Stimulated activated CD8-positive, alpha-beta memory T cell treated with anti-CD3 and anti-CD28 coated beads, Interleukin-15, amount 100 ng/mL, for 4 hours (primary cell): ENCODE measurements at regions not wholly inside any gene's neighbourhood (a gene's known extent, or its start where the extent isn't known, plus 50 kb on each side); places are given as distances from the start of the nearest gene placed in this dataset.
"Not testable (repeated sequence)": the region's sequence is repeated elsewhere in the genome, so short reads cannot be mapped to it uniquely, and the experiment has no call there.

Experiments
- DNase-seq, 2 donors: peaks; one replicate each; pipeline ENCODE4 v3.0.0-alpha.2; 2020; ENCODE audit warnings: low read depth in 2 of 2

DNA sequence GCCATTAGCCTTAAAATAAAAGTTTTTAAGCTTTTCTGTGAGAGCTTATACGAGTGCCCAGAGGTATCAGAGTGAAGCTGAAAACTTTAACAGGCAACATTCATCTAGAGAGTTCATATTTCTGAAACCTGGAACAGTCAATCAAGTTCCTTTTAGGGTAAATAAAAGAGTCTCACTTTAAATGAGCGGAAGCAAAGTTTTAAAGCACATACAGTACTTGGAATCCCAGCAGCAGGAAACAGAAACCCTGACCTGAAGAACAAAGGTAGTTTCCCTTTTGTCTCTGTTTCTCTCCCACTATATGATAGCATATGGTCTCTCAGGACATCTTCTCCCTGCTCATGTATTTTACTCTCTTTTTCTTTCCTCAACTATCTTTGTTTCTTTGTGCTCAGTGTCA lies 153.0 kb downstream of the ASB9 start:
- no peak for DNase-seq

DNA sequence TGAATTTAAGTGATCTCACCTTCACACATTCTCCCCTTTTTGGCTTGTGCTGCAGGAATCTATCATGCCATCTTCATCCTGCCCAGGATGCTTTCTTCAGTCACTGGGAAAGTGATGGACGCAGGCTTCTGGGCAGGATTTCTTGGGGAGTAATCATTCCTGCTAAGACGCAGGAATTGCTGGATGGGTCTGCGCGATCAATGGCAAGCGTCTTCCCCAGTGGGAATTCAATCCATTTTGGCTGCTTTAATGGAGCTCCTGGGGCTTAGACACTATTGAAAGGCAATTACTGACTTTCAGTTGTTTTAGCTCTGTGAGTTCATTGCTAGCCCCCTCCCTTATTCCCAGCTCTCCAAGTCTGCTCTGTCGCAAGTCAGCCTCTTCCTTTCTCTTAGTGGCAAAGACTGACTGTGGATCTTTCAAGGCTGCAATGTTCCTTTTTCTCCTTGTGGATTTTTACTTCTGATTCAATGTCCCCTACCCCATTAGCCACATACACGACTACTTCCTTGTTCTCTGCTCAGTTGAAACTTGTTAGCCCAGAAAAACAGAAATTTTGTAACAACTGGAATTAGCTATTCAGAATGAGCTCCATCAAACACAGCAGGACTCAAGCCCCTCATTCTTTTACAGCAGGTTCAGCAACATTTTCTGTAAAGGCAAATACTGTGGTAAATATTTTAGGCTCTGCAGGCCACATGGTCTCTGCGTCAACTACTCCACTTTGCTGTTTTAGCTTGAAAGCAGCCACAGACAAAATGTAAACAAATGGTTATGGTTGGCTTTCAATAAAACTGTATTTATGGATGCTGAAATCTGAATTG lies 154.9 kb downstream of the ASB9 start:
- no peak for DNase-seq

- no peak for DNase-seq
These were observed 162.4 kb downstream of the ASB9 start for GRCh38 chrX:15107367-15107988.

DNA sequence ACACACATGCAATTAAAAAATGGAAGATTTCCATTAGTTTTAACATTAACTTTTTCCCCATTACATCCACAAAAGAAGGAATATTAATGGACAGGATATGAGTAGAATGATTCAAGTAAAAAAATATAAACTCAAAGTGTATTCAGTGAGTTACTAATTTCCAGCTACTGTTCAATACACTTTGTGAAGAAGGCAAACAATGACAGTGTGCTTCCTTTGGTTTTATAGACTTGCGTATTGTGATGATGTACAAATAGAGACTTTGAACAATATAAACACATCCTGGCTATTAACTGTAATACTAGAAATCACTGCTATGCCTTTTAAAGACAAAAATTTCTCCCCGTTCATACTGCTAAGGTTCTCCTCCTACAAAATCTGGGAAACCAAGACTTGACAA lies 171.4 kb downstream of the ASB9 start:
- no peak for DNase-seq

GRCh38 chrX:15087747-15088146 lies 182.1 kb downstream of the ASB9 start:
- DNase-seq, result no peak

- DNase-seq, result no peak
These were observed 196.6 kb downstream of the ASB9 start for GRCh38 chrX:15073313-15073712.

DNA sequence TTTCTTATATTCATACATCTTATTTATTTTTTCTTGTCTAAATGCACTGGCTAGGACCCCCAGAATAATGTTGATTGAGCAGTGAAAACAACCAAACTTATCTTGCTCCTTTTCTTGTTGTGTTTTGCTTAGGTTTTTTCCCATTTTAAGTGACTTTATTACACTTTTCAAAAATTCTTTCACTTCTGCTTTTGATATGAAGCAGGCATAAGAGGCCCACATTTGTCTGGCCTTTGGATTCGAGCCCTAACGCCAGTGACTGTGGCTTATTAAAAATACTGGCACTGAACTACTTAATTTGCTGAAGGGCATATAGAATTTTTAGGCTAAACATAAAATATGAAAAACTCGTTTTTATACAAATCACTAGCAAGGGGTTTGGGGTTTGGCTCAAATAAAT lies 197.0 kb downstream of the ASB9 start:
- no peak for DNase-seq

- DNase-seq, result no peak
These were observed 197.6 kb downstream of the ASB9 start for GRCh38 chrX:15072259-15072658.

GRCh38 chrX:15059474-15059873 lies 186.3 kb downstream of the MOSPD2 start:
- no peak for DNase-seq

DNA sequence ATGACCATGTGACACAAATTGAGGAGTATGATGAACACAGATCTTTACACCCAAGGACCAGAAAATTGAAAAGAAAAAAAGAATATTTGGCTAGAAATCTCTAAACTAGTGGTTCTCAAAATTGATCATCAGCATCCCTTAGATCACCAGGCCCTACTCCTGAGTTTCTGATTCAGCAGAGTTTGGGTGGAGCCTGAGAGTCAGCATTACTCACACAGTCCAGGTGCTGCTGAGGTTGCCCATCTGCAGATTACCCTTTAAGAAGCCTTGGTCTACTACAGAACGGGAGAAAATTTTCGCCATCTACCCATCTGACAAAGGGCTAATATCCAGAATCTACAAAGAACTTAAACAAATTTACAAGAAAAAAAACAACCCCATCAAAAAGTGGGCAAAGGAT lies 182.8 kb downstream of the MOSPD2 start:
- DNase-seq, result no peak

DNA sequence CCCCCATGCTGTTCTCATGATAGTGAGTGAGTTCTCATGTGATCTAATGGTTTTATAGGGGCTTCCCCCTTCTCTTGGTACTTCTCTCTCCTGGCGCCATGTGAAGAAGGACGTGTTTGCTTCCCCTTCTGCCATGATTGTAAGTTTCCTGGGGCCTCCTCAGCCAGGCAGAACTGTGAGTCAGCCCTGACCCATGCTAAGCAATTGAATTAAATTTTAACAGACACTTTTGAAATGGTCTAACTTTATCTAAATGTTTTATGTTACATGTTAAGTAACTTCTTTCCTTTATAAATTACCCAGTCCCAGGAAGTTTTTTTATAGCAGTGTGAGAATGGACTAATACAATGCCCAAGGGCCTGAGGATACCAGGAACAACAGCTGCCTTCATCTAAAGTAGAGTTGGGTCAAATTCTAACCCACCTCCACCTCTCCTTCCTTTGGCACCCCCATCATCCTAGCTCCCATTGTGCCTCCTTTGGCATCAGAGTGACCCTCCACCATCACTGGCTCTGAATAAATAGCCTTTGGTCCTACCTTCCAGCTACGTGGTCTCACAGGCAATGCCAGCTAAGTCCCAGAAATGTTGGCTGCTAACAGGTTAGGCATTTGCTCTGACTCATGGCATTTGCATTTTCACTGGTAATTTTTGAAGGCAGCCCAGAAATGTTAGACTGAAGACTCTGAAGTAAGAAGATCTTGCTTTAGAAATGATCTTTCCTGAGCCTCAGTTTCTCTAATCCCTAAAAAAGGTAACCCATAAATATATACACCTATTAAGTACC lies 182.1 kb downstream of the MOSPD2 start:
- DNase-seq, result no peak

GRCh38 chrX:15050395-15050794 lies 177.2 kb downstream of the MOSPD2 start:
- DNase-seq, result no peak

DNA sequence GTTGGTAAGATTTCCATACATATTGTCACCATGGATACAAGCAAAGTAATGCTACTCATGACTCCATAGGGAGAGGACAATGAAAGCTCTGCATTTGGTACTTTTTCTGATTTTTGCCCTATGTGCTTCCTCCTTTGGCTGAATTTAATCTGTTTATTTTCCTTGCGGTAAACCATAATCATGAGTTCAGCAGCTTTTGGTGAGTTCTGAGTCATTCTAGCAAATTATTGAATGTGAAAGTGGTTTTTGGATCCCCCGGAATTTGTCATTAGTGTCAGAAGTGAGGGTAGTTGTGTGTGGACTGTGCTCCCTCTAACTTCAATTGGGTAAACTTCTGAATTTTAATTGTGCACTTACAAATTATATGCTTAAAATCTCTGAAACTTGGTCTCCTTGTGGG lies 170.3 kb downstream of the MOSPD2 start:
- DNase-seq, result no peak

GRCh38 chrX:15033917-15034316 lies 160.7 kb downstream of the MOSPD2 start:
- no peak for DNase-seq

DNA sequence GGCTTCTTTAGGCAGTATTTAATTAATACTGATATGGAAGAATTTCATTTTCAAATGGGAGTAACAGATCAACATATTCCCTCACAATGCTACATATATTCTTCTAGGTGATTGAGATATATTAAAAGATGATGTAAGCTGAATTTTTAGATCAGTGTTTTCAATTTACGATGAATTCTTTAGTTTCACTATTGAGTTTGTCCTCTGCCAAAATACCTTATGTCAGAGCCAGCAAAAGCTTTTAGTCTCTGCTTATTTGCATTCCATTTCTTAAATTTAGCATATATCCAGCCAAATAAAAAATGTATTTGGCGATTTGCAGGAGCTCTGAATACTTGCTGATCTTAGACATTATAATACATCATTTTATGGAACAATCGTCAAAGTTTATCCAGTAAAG lies 144.3 kb downstream of the MOSPD2 start:
- DNase-seq, result no peak

GRCh38 chrX:15016051-15016450 lies 142.8 kb downstream of the MOSPD2 start:
- no peak for DNase-seq

- no peak for DNase-seq
These were observed 141.1 kb downstream of the MOSPD2 start for GRCh38 chrX:15014281-15014680.

GRCh38 chrX:15013461-15013860 lies 140.2 kb downstream of the MOSPD2 start:
- DNase-seq, result no peak

- DNase-seq, result no peak
These were observed 124.0 kb downstream of the MOSPD2 start for GRCh38 chrX:14997271-14997670.

DNA sequence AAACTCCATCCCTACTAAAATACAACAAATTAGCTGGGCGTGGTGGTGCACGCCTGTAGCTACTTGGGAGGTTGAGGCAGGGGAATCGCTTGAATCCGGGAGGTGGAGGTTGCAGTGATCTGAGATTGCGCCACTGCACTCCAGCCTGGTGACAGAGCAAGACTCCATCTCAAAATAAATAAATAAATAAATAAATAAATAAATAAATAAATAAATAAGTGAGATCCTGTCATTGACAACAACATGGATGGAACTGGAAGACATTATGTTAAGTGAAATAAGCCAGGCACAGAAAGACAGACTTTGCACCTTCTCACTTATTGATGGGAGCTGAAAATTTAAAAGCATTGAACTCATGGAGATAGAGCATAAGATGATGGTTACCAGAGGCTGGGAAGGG lies 111.2 kb downstream of the MOSPD2 start:
- DNase-seq, result not testable (repeated sequence)
